Karpas-422 (cell line): ENCODE measurements at regions not wholly inside any gene's neighbourhood (a gene's known extent, or its start where the extent isn't known, plus 50 kb on each side); places are given as distances from the start of the nearest gene placed in this dataset.
A peak's percentile ranks its signal among the peaks of the same experiment; 100 is the strongest.

Experiments used
- DNase-seq: peaks from one replicate; pipeline ENCODE4 v3.0.0-alpha.2; 2015
- H2AFZ ChIP-seq: fragments of 200-600 bp; sonication (generic); 2 replicates; pipeline ENCODE4 v1.6.1; 2014; ENCODE audit warnings: antibody characterized with exemption, low read length, mixed read lengths
- H3K27ac ChIP-seq: fragments of 200-600 bp; sonication (generic); 2 replicates; pipeline ENCODE4 v1.5.1; 2014; ENCODE audit warnings: mild to moderate bottlenecking, low read length, moderate library complexity
- H3K27me3 ChIP-seq: fragments of 200-600 bp; sonication (generic); 2 replicates; pipeline ENCODE4 v1.6.1; 2014; ENCODE audit warnings: low read length, mixed read lengths
- H3K36me3 ChIP-seq: fragments of 200-600 bp; sonication (generic); 2 replicates; pipeline ENCODE4 v1.6.1; 2014; ENCODE audit warnings: low read length, mixed read lengths; ENCODE audit not compliant: insufficient read depth
- H3K4me1 ChIP-seq: fragments of 200-600 bp; sonication (generic); 2 replicates; pipeline ENCODE4 v1.6.1; 2014; ENCODE audit warnings: mild to moderate bottlenecking, low read length, mixed read lengths
- H3K4me2 ChIP-seq: fragments of 200-600 bp; sonication (generic); 2 replicates; pipeline ENCODE4 v1.6.1; 2014; ENCODE audit warnings: low read length, low read depth, mild to moderate bottlenecking; ENCODE audit not compliant: poor library complexity, severe bottlenecking
- H3K4me3 ChIP-seq: fragments of 200-600 bp; sonication (generic); 2 replicates; pipeline ENCODE4 v1.5.1; 2014; ENCODE audit warnings: mild to moderate bottlenecking, antibody characterized with exemption, low read length, mixed read lengths
- H3K79me2 ChIP-seq: fragments of 200-600 bp; sonication (generic); 2 replicates; pipeline ENCODE4 v1.6.1; 2014; ENCODE audit warnings: mild to moderate bottlenecking, low read length, mixed read lengths
- H3K9ac ChIP-seq: fragments of 200-600 bp; sonication (generic); 2 replicates; pipeline ENCODE4 v1.6.0; 2014; ENCODE audit warnings: low read length
- H3K9me2 ChIP-seq: fragments of 200-600 bp; sonication (generic), shearing (Covaris generic); replicated peaks from 2 replicates; pipeline ENCODE4 v1.6.0; 2014; ENCODE audit warnings: mild to moderate bottlenecking, low read length, moderate library complexity; ENCODE audit not compliant: insufficient read depth
- H3K9me3 ChIP-seq: fragments of 300-700, 200-600 bp; sonication (generic); 2 replicates; pipeline ENCODE4 v1.6.1; 2014; ENCODE audit warnings: low read length, mixed read lengths
- H4K20me1 ChIP-seq: fragments of 200-600 bp; sonication (generic); 2 replicates; pipeline ENCODE4 v1.6.1; 2014; ENCODE audit warnings: mild to moderate bottlenecking, antibody characterized with exemption, low read length, low read depth; ENCODE audit not compliant: insufficient read depth

- Histone ChIP-seq H3K4me3 (no peak overlapping the region), H2AFZ (no peak overlapping the region), H3K27me3 (no peaks in the 10 kb centered on the region), H4K20me1 (no peaks in the 10 kb centered on the region), H3K9me2 (no peaks in the 10 kb centered on the region), H3K9ac (no peak overlapping the region), H3K36me3 (no peaks in the 10 kb centered on the region), H3K9me3 (no peaks in the 10 kb centered on the region), H3K79me2 (no peaks in the 10 kb centered on the region), H3K4me2 (no peak overlapping the region), H3K4me1 (peaks cover 6% of the 10 kb centered on the region), H3K27ac (no peak overlapping the region)
- DNase-seq: no peak
Observed at GRCh38 chr12:19591951-19592350, 152.7 kb downstream of the AEBP2 start.

DNA sequence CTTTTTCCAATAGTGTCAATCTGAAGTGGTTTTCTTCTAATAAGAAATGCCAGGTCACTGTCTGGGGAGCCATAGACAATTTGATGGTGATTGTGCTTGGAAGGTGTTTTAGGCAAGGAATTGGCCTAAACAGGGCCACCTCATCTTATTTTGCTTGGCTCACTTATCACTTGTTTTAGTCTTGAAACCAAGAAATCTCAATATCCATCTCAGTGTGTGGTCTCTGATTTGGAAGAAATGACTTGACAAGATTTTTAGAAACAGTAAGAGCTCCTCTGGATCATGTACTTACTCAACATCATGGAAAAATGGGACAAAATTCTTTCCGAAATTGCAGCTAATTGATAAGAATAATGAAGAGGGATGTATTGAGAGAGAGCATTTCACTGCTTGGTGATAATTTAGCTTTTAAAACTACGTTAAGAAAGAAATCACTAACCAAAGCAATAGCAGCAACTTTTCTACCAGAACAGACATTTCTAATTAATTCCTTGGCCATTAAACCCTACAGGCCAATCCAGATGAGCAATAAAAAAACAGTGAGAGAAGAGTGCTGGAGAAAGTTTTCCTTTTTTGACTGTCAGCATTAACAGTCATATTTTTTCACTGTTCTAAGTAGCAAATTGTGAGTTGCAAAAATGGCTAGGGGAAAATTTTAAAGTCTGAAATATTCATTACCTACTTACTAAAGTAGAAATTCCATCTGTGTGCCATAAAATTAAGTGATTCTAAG lies 157.3 kb downstream of the AEBP2 start:
- Histone ChIP-seq H3K9ac (no peak overlapping the region), H3K79me2 (no peaks in the 10 kb centered on the region), H3K27me3 (no peaks in the 10 kb centered on the region), H3K4me3 (no peak overlapping the region), H3K9me2 (no peaks in the 10 kb centered on the region), H3K36me3 (no peaks in the 10 kb centered on the region), H3K9me3 (no peaks in the 10 kb centered on the region), H3K27ac (no peak overlapping the region), H2AFZ (no peak overlapping the region), H3K4me2 (no peak overlapping the region), H4K20me1 (no peaks in the 10 kb centered on the region), H3K4me1 (peaks cover 7% of the 10 kb centered on the region)
- DNase-seq: no peak

- peaks cover 7% of the 10 kb centered on the region for H3K4me1 ChIP-seq
- no peaks in the 10 kb centered on the region for H3K9me2 ChIP-seq
- no peaks in the 10 kb centered on the region for H3K9me3 ChIP-seq
- H4K20me1 ChIP-seq: no peaks in the 10 kb centered on the region
- H3K9ac ChIP-seq: no peak overlapping the region
- no peak for DNase-seq
- no peak overlapping the region for H3K4me3 ChIP-seq
- no peaks in the 10 kb centered on the region for H3K36me3 ChIP-seq
- no peaks in the 10 kb centered on the region for H3K79me2 ChIP-seq
- no peak overlapping the region for H2AFZ ChIP-seq
- H3K4me2 ChIP-seq: no peak overlapping the region
- no peaks in the 10 kb centered on the region for H3K27me3 ChIP-seq
- no peak overlapping the region for H3K27ac ChIP-seq
Observed at GRCh38 chr12:19597167-19598026, 158.1 kb downstream of the AEBP2 start.

GRCh38 chr12:19605720-19606119 lies 166.4 kb downstream of the AEBP2 start:
- H3K4me1 ChIP-seq: no peaks in the 10 kb centered on the region
- no peak overlapping the region for H3K4me2 ChIP-seq
- no peaks in the 10 kb centered on the region for H3K79me2 ChIP-seq
- H2AFZ ChIP-seq: no peak overlapping the region
- H3K4me3 ChIP-seq: no peak overlapping the region
- no peaks in the 10 kb centered on the region for H3K36me3 ChIP-seq
- no peaks in the 10 kb centered on the region for H4K20me1 ChIP-seq
- no peaks in the 10 kb centered on the region for H3K27me3 ChIP-seq
- H3K27ac ChIP-seq: no peak overlapping the region
- DNase-seq: no peak
- no peaks in the 10 kb centered on the region for H3K9me2 ChIP-seq
- H3K9me3 ChIP-seq: no peaks in the 10 kb centered on the region
- no peak overlapping the region for H3K9ac ChIP-seq

- no peak overlapping the region for H2AFZ ChIP-seq
- H4K20me1 ChIP-seq: no peaks in the 10 kb centered on the region
- no peak overlapping the region for H3K9ac ChIP-seq
- H3K4me1 ChIP-seq: no peaks in the 10 kb centered on the region
- H3K27me3 ChIP-seq: no peaks in the 10 kb centered on the region
- no peaks in the 10 kb centered on the region for H3K9me2 ChIP-seq
- no peaks in the 10 kb centered on the region for H3K9me3 ChIP-seq
- H3K4me3 ChIP-seq: no peak overlapping the region
- no peak overlapping the region for H3K27ac ChIP-seq
- H3K79me2 ChIP-seq: no peaks in the 10 kb centered on the region
- no peak overlapping the region for H3K4me2 ChIP-seq
- H3K36me3 ChIP-seq: no peaks in the 10 kb centered on the region
- no peak for DNase-seq
Observed at GRCh38 chr12:19608039-19608438, 168.7 kb downstream of the AEBP2 start.

DNA sequence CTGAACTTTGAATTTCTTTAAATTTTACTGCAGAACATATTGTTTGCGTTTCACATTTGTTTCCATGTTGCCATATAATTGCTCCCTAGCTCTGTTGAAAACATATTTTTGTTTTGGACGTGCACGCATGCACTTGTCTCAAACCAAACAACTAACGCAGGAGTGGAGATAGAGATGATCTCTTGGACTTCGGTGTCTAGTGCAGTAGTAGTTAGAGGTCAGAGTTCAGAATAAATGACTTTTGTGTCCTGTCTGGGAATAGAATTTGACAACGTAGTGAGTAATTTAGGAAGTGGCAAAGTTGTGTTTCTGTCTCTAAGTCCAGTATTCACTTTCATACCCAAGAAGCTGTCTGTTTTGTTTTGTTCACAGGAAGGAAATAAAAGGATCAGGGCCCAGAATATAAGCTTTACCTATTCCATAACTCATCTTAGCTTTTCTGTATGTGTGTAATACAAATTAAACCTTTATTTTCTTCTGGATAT lies 173.8 kb downstream of the AEBP2 start:
- Histone ChIP-seq H4K20me1 (no peaks in the 10 kb centered on the region), H3K4me3 (no peak overlapping the region), H3K36me3 (no peaks in the 10 kb centered on the region), H3K27me3 (no peaks in the 10 kb centered on the region), H3K9me3 (no peaks in the 10 kb centered on the region), H2AFZ (no peak overlapping the region), H3K9ac (no peak overlapping the region), H3K4me1 (no peaks in the 10 kb centered on the region), H3K27ac (no peak overlapping the region), H3K4me2 (no peak overlapping the region), H3K9me2 (no peaks in the 10 kb centered on the region), H3K79me2 (no peaks in the 10 kb centered on the region)
- DNase-seq: no peak

DNA sequence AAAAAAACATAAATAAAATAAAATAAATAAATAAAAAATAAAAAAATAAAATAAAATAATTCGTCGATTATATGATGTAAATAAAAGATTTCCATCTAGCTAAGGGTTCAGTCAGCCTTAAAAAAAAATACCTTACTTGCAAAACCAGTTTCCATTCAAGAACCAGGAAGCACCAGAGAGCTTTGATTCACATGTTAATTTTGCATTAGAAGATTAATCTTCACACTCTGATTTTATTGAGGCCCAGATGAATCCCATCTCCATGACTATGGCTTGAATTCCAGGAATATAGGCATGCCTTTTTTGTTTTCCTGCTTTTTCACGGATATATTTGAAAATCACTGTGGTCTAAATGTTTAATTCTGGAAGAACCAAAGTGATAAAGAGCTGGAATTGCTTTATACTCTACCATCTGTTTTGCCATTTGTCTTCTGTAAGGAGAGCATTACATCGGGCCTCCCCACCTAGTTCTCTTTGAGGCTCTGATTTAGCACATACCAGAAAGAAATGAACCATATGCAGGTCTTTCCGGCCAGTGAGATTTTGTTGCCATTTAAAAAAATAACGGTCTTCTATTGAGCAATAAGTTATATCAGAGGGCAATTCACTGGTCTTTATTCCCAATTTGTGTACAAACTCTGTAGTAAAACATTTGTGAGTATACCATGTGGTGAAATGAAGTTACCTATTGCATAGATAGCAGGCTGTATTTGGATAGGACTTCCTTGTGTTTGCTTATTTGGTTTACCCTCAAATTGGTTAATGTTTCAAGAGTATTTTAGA lies 175.5 kb downstream of the AEBP2 start:
- no peak overlapping the region for H3K9ac ChIP-seq
- H3K4me1 ChIP-seq: no peaks in the 10 kb centered on the region

DNA sequence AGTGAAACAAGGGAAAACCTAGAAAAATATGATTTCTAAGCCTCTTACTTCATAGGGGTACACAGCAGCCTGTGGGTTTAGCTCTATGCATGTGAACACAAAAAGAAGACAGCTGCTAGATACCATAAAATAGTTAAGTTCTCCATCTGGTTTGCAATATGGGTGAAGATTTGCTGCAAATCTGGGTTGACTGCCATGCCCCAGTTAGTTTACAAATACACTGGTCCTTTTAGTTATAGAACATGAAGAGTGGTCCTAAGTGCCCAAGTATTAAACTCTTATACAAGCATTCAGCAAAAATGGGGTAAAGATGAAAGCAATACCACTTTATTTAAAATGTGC lies 176.1 kb downstream of the AEBP2 start:
- Histone ChIP-seq H3K4me3 (no peak overlapping the region), H4K20me1 (no peaks in the 10 kb centered on the region), H3K9me3 (no peaks in the 10 kb centered on the region), H3K79me2 (no peaks in the 10 kb centered on the region), H3K9ac (no peak overlapping the region), H3K27me3 (no peaks in the 10 kb centered on the region), H3K4me2 (no peak overlapping the region), H3K27ac (no peak overlapping the region), H3K9me2 (no peaks in the 10 kb centered on the region), H3K36me3 (no peaks in the 10 kb centered on the region), H2AFZ (no peak overlapping the region), H3K4me1 (no peaks in the 10 kb centered on the region)
- DNase-seq: peak; percentile 24

More for the DNA sequence above, 175.5 kb downstream of the AEBP2 start:
- Histone ChIP-seq H3K27ac (no peak overlapping the region), H3K36me3 (no peaks in the 10 kb centered on the region), H3K4me2 (no peak overlapping the region), H2AFZ (no peak overlapping the region), H3K9me3 (no peaks in the 10 kb centered on the region), H3K4me3 (no peak overlapping the region), H4K20me1 (no peaks in the 10 kb centered on the region), H3K27me3 (no peaks in the 10 kb centered on the region), H3K79me2 (no peaks in the 10 kb centered on the region), H3K9me2 (no peaks in the 10 kb centered on the region)
- DNase-seq: peak; percentile 9
